ENCODE measurements at regions not wholly inside any gene's neighbourhood (a gene's known extent, or its start where the extent isn't known, plus 50 kb on each side); places are given as distances from the start of the nearest gene placed in this dataset.

DNA sequence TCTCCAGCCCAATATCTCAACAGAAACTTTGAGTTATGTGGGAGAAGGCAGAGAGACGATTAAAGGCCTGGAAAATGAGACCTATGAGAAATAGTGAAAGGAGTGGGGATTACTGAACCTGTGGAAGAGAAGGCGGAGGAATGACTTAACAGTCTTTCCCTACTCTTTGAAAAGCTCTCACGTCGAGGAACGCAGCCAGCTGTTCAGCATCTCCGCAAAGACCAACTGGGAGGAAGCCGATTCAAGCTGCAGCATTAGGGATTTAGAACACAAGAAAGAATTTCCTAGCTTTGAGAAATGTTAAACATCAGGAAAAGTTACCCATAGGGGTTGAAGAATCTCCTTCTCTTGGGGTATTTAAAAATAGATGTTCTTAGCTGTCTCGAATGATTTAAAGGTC, 233.2 kb upstream of the PARD3B start:
- no peaks in the 10 kb centered on the region for H3K79me2 ChIP-seq (ENCODE audit: insufficient read depth, low read length)
- H3K27me3 ChIP-seq (ENCODE audit: insufficient read depth, low read length, poor library complexity, severe bottlenecking) = no peaks in the 10 kb centered on the region
- no peaks in the 10 kb centered on the region for H3K9me3 ChIP-seq (ENCODE audit: insufficient read depth, low read depth, low read length)
- no peaks in the 10 kb centered on the region for H3K4me1 ChIP-seq (ENCODE audit: insufficient read depth, low read length, poor library complexity, severe bottlenecking)
- H2AFZ ChIP-seq (ENCODE audit: low read length) = no peak overlapping the region
- no peak overlapping the region for H3K4me2 ChIP-seq (ENCODE audit: low read depth, low read length, poor library complexity, severe bottlenecking)
- TF ChIP-seq, protein P1, sequence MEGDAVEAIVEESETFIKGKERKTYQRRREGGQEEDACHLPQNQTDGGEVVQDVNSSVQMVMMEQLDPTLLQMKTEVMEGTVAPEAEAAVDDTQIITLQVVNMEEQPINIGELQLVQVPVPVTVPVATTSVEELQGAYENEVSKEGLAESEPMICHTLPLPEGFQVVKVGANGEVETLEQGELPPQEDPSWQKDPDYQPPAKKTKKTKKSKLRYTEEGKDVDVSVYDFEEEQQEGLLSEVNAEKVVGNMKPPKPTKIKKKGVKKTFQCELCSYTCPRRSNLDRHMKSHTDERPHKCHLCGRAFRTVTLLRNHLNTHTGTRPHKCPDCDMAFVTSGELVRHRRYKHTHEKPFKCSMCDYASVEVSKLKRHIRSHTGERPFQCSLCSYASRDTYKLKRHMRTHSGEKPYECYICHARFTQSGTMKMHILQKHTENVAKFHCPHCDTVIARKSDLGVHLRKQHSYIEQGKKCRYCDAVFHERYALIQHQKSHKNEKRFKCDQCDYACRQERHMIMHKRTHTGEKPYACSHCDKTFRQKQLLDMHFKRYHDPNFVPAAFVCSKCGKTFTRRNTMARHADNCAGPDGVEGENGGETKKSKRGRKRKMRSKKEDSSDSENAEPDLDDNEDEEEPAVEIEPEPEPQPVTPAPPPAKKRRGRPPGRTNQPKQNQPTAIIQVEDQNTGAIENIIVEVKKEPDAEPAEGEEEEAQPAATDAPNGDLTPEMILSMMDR (conservative IDR thresholded peaks at IDR 0.05; ENCODE audit: low read length) = no peak
- no peak for TF ChIP-seq EZH2phosphoT487 (IDR thresholded peaks at IDR 0.05; ENCODE audit: borderline replicate concordance)
- H3K9me2 ChIP-seq (replicated peaks; ENCODE audit: low read depth, low read length) = no peaks in the 10 kb centered on the region
- no peaks in the 10 kb centered on the region for H3F3A ChIP-seq (ENCODE audit: low read depth)
- no peaks in the 10 kb centered on the region for H3K36me3 ChIP-seq (ENCODE audit: insufficient read depth, low read length)
- H3K9ac ChIP-seq (ENCODE audit: low read depth, low read length, poor library complexity, severe bottlenecking) = no peak overlapping the region
- no peaks in the 10 kb centered on the region for H4K20me1 ChIP-seq (ENCODE audit: insufficient read depth, low read length, poor library complexity, severe bottlenecking)
- H3K4me3 ChIP-seq (ENCODE audit: low read length, poor library complexity, severe bottlenecking) = no peak overlapping the region

DNA sequence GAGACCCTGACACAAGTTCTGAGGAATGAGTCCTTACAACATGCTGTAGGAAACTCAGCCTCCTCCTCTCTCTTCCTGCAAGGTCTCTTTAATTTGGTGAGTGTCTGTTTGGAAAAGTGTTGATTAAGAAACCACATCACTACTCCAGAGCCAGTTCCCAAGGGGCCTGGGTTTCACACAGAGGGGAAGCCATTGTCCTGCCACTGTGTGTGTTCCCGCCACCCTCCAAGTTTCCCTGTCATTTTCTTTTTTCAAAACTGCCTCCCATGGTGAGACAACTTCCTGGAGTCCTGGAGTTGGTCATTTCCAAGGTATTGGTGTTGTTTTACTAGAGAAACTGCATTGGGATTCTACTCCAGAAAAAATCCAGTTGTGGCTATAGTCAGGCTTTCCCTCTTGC, 232.0 kb upstream of the PARD3B start:
- Histone ChIP-seq H3K9ac (ENCODE audit: low read depth, low read length, poor library complexity, severe bottlenecking) (no peak overlapping the region), H2AFZ (ENCODE audit: low read length) (no peak overlapping the region), H3K4me2 (ENCODE audit: low read depth, low read length, poor library complexity, severe bottlenecking) (no peak overlapping the region), H3F3A (ENCODE audit: low read depth) (no peaks in the 10 kb centered on the region), H3K79me2 (ENCODE audit: insufficient read depth, low read length) (no peaks in the 10 kb centered on the region), H3K27me3 (ENCODE audit: insufficient read depth, low read length, poor library complexity, severe bottlenecking) (no peaks in the 10 kb centered on the region), H4K20me1 (ENCODE audit: insufficient read depth, low read length, poor library complexity, severe bottlenecking) (no peaks in the 10 kb centered on the region), H3K9me3 (ENCODE audit: insufficient read depth, low read depth, low read length) (no peaks in the 10 kb centered on the region), H3K4me3 (ENCODE audit: low read length, poor library complexity, severe bottlenecking) (no peak overlapping the region), H3K4me1 (ENCODE audit: insufficient read depth, low read length, poor library complexity, severe bottlenecking) (no peaks in the 10 kb centered on the region), H3K9me2 (replicated peaks; ENCODE audit: low read depth, low read length) (no peaks in the 10 kb centered on the region), H3K36me3 (ENCODE audit: insufficient read depth, low read length) (no peaks in the 10 kb centered on the region)
- no peak for TF ChIP-seq EZH2phosphoT487 (IDR thresholded peaks at IDR 0.05; ENCODE audit: borderline replicate concordance)
- TF ChIP-seq, protein P1 (conservative IDR thresholded peaks at IDR 0.05; ENCODE audit: low read length) = no peak

DNA sequence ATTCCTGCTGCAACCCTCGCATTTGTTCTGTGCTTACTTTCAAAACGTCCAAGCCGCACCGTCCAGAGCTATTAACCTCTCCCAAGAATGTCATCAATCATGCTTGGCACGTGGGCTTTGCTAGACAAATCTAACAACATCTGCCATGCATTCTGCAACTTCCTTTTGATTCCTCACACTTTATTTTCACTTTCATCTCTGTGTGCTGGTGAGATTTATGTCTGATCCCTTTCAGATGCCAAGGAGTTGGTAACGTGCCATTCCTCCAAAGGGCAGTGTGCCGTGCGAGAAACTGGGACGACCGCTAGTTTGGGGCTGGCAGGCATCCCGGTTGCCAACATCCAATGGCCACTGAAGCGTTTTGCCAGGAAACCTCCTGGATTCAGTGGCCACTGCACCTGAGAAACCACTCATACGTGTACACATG, 230.0 kb upstream of the PARD3B start:
- no peaks in the 10 kb centered on the region for H3K79me2 ChIP-seq (ENCODE audit: insufficient read depth, low read length)
- H3K9ac ChIP-seq (ENCODE audit: low read depth, low read length, poor library complexity, severe bottlenecking) = no peak overlapping the region
- no peaks in the 10 kb centered on the region for H3K9me2 ChIP-seq (replicated peaks; ENCODE audit: low read depth, low read length)
- no peak overlapping the region for H3K4me2 ChIP-seq (ENCODE audit: low read depth, low read length, poor library complexity, severe bottlenecking)
- H2AFZ ChIP-seq (ENCODE audit: low read length) = no peak overlapping the region
- no peaks in the 10 kb centered on the region for H4K20me1 ChIP-seq (ENCODE audit: insufficient read depth, low read length, poor library complexity, severe bottlenecking)
- TF ChIP-seq EZH2phosphoT487 (IDR thresholded peaks at IDR 0.05; ENCODE audit: borderline replicate concordance) = no peak
- TF ChIP-seq, protein P1 (conservative IDR thresholded peaks at IDR 0.05; ENCODE audit: low read length) = no peak
- H3F3A ChIP-seq (ENCODE audit: low read depth) = no peaks in the 10 kb centered on the region
- H3K4me1 ChIP-seq (ENCODE audit: insufficient read depth, low read length, poor library complexity, severe bottlenecking) = no peaks in the 10 kb centered on the region
- no peaks in the 10 kb centered on the region for H3K36me3 ChIP-seq (ENCODE audit: insufficient read depth, low read length)
- H3K9me3 ChIP-seq (ENCODE audit: insufficient read depth, low read depth, low read length) = no peaks in the 10 kb centered on the region
- H3K4me3 ChIP-seq (ENCODE audit: low read length, poor library complexity, severe bottlenecking) = no peak overlapping the region
- H3K27me3 ChIP-seq (ENCODE audit: insufficient read depth, low read length, poor library complexity, severe bottlenecking) = no peaks in the 10 kb centered on the region
